K562 (cell line): ENCODE measurements at regions not wholly inside any gene's neighbourhood (a gene's known extent, or its start where the extent isn't known, plus 50 kb on each side); places are given as distances from the start of the nearest gene placed in this dataset.

Experiments
- ATAC-seq: fragments of 200-7000 bp; cut with Tn5 transposase; 3 replicates; pipeline ENCODE4 v1.9.1; 2020; ENCODE audit warnings: moderate library complexity
- BruUV-seq: library from RNA; stranded (reverse); fragments of 400-500 nt; replicated peaks from 2 replicates; lab custom pipeline; 2021; lab: Mats Ljungman, UMichigan
- CTCF ChIA-PET: fragments of 300-600 bp; formaldehyde crosslinking; extraction: SDS; loops from one replicate; lab custom pipeline; 2021; ENCODE audit warnings: low intra/inter-chr PET ratio; lab: Yijun Ruan, JAX
- POLR2A ChIA-PET: fragments of 300-600, 350-650 bp; sonication (Branson Sonifier 250); formaldehyde crosslinking; extraction: SDS; loops from one replicate; lab custom pipeline; 2021; ENCODE audit warnings: antibody characterized with exemption, inconsistent platforms; lab: Yijun Ruan, JAX
- DNase-seq, 4 experiments: peaks; one replicate each; pipeline versions ENCODE4 v3.0.0 to v3.0.0-alpha.2; 2011 to 2018; ENCODE audit warnings: low spot score in 3 of 4, mixed read lengths in 3 of 4; ENCODE audit errors: extremely low read depth in 1 of 4
- FAIRE-seq: peaks from 2 replicates; lab custom pipeline; 2011; peaks lifted over from hg19 to GRCh38; lab: Jason Lieb, UNC
- H2AFZ ChIP-seq: 2 replicates; pipeline ENCODE4 v1.6.0; 2011; ENCODE audit warnings: low read depth, low read length, control low read depth, inconsistent platforms
- H3K27ac ChIP-seq: fragments of 200-600 bp; 3 replicates; pipeline ENCODE4 v1.8.0; 2011; ENCODE audit warnings: low read depth, mild to moderate bottlenecking, control low read depth, inconsistent platforms, low read length, moderate library complexity, mixed read lengths; ENCODE audit errors: extremely low read depth
- H3K27me3 ChIP-seq, 2 experiments: fragments of 300-600 bp in 1 of 2; 2 replicates in 1 of 2; 3 replicates in 1 of 2; pipeline versions ENCODE4 v1.6.0 to v1.8.0; 2011; ENCODE audit warnings: inconsistent platforms in 2 of 2, low read length in 2 of 2, mild to moderate bottlenecking in 1 of 2, mixed read lengths in 1 of 2, moderate library complexity in 1 of 2; ENCODE audit not compliant: control insufficient read depth in 2 of 2, insufficient read depth in 2 of 2
- H3K36me3 ChIP-seq: fragments of 300-600 bp; 3 replicates; pipeline ENCODE4 v1.8.0; 2011; ENCODE audit warnings: mild to moderate bottlenecking, low read length, inconsistent platforms; ENCODE audit not compliant: control insufficient read depth, insufficient read depth
- H3K4me1 ChIP-seq, 2 experiments: fragments of 200-600 bp in 1 of 2; replicated peaks in 1 of 2; 2 replicates in 1 of 2; 3 replicates in 1 of 2; pipeline versions ENCODE4 v1.5.1 to v1.8.0; 2011; ENCODE audit warnings: inconsistent platforms in 2 of 2, low read length in 2 of 2, mild to moderate bottlenecking in 1 of 2, mixed read lengths in 1 of 2, moderate library complexity in 1 of 2; ENCODE audit not compliant: control insufficient read depth in 2 of 2, insufficient read depth in 2 of 2
- H3K4me2 ChIP-seq: 2 replicates; pipeline ENCODE4 v1.6.1; 2011; ENCODE audit warnings: low read length, control low read depth, inconsistent platforms, mixed read lengths; ENCODE audit not compliant: insufficient read depth
- H3K4me3 ChIP-seq: fragments of 200-600 bp; sonication (generic), shearing (Covaris generic); 2 replicates; pipeline ENCODE4 v1.5.1; 2016; ENCODE audit warnings: control low read depth, inconsistent platforms
- H3K79me2 ChIP-seq: fragments of 200-600 bp; 3 replicates; pipeline ENCODE4 v1.8.0; 2011; ENCODE audit warnings: low read length, inconsistent platforms; ENCODE audit not compliant: control insufficient read depth, insufficient read depth
- H3K9ac ChIP-seq, 2 experiments: 2 replicates each; pipeline versions ENCODE4 v1.6.0 to v1.6.1; 2011; ENCODE audit warnings: low read depth in 2 of 2, low read length in 2 of 2, control low read depth in 1 of 2, inconsistent platforms in 1 of 2, mild to moderate bottlenecking in 1 of 2, mixed read lengths in 1 of 2; ENCODE audit not compliant: insufficient read depth in 1 of 2
- H3K9me1 ChIP-seq: one replicate; pipeline ENCODE4 v1.6.0; 2011; ENCODE audit warnings: inconsistent platforms, mild to moderate bottlenecking, low read length, moderate library complexity; ENCODE audit not compliant: control insufficient read depth, insufficient read depth
- H3K9me3 ChIP-seq: replicated peaks from 2 replicates; pipeline ENCODE4 v1.5.1; 2011; ENCODE audit warnings: low read depth, low read length, inconsistent platforms; ENCODE audit not compliant: control insufficient read depth, insufficient read depth
- H4K20me1 ChIP-seq: replicated peaks from 2 replicates; pipeline ENCODE4 v1.6.1; 2011; ENCODE audit warnings: low read length, inconsistent platforms, mixed read lengths; ENCODE audit not compliant: control insufficient read depth, insufficient read depth
- ARID2 ChIP-seq: fragments of 450-650 bp; IDR thresholded peaks from 2 replicates; pipeline ENCODE4 v1.6.1; 2017; ENCODE audit warnings: antibody characterized with exemption, mild to moderate bottlenecking
- BDP1 ChIP-seq: IDR thresholded peaks from 3 replicates; pipeline ENCODE4 v1.6.1; 2011; ENCODE audit not compliant: insufficient read length, insufficient read depth
- CHCHD3 ChIP-seq: fragments of 250-450 bp; sonication (Bioruptor Pico); IDR thresholded peaks from 2 replicates; pipeline ENCODE4 v2.1.2; 2022; ENCODE audit warnings: mild to moderate bottlenecking
- FOS ChIP-seq: IDR thresholded peaks from 3 replicates; pipeline ENCODE4 v1.6.1; 2011; ENCODE audit not compliant: insufficient read length; ENCODE audit errors: extremely low read depth
- MTA2 ChIP-seq: fragments of 450-650 bp; IDR thresholded peaks from 2 replicates; pipeline ENCODE4 v1.6.1; 2016; ENCODE audit warnings: low read depth
- NCOA4 ChIP-seq: fragments of 450-650 bp; IDR thresholded peaks from 2 replicates; pipeline ENCODE4 v1.6.1; 2018; ENCODE audit warnings: mild to moderate bottlenecking; ENCODE audit not compliant: partially characterized antibody
- SFPQ ChIP-seq: fragments of 200-400 bp; formaldehyde crosslinking; IDR thresholded peaks from 2 replicates; pipeline ENCODE4 v1.6.1; 2017; ENCODE audit warnings: mild to moderate bottlenecking, low read depth, low read length, moderate library complexity
- STAT5B ChIP-seq: fragments of 250-450 bp; sonication (Bioruptor Pico); IDR thresholded peaks from 2 replicates; pipeline ENCODE4 v1.8.0; 2021; ENCODE audit warnings: mild to moderate bottlenecking, inconsistent platforms
- TAL1 ChIP-seq: fragments of 450-650 bp; IDR thresholded peaks from 2 replicates; pipeline ENCODE4 v1.6.1; 2016; ENCODE audit warnings: mild to moderate bottlenecking
- TCF15 ChIP-seq: fragments of 250-450 bp; sonication (Bioruptor Pico); IDR thresholded peaks from 2 replicates; pipeline ENCODE4 v1.8.0; 2022; ENCODE audit warnings: moderate library complexity, mild to moderate bottlenecking, inconsistent platforms
- WGBS: fragments of 100-300 bp; shearing (Covaris generic); methylation state at CpG from one replicate; pipeline ENCODE4 v1.1.6; 2016; ENCODE audit warnings: low coverage, mixed read lengths; ENCODE audit not compliant: insufficient coverage; ENCODE audit errors: missing lambda C conversion rate; 5-methylcytosine and 5-hydroxymethylcytosine counted together
- in situ Hi-C: fragments of 300-500 bp; cut with MboI; formaldehyde crosslinking; loops from 4 replicates; pipeline ENCODE4 v1.15.0; 2018; ENCODE audit warnings: inconsistent platforms, mixed read lengths
- intact Hi-C: fragments of 100-400 bp; cut with micrococcal nuclease; formaldehyde crosslinking; loops from 2 replicates; pipeline ENCODE4 v1.14.2; 2022

DNA sequence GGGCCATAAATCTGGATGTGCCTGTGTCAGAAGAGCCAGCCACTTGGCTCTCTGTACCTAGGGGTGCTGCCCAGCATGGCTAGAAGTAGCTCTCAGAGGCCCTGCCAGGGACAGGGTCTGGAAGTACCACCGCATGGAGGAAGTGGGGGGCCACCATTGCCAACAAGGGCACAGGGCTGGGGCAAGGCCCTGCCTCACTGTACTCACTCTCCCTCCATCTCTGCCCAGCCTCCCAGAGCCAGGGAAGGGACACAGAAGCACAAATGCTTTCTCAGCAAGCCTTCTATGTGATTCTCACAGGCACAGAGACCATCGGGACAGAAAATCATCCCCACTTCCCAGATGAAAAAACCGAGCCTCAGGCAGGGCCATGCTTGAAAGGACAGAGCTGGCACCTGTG is 138.1 kb downstream of the C5orf15 start (continued):
- TF ChIP-seq TAL1 = no peak
- TF ChIP-seq TCF15 = no peak
- no peak for TF ChIP-seq CHCHD3 (CRISPR knock-in tag)
- no peak for TF ChIP-seq NCOA4
- TF ChIP-seq SFPQ = no peak

DNA sequence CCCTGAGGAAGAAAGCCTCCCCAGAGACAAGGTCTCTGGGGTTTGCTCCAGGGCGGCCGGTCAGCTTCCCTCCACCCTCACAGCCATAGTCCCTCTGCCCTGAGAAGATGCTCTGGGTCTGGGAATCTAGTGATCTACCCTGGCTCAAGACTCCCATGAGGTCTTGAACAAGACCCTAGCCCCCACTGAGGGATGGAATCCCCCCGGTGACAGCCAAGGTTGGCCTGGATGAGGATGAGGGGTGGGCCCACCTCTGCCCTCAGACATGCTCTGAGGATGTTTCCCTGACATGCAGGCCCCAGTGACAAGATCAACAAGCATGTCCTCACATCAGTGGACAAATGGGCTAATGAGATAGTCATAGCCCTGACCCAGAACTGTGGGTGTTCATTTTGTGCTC is 138.6 kb downstream of the C5orf15 start:
- CTCF ChIA-PET = no interaction called here
- no TSS peak for BruUV-seq
- H3K4me1 ChIP-seq = peaks cover 0 to 3% of the 10 kb centered on the region in 2 experiments; a peak in 2 of 5 replicates

More for the DNA sequence above, 138.6 kb downstream of the C5orf15 start:
- Histone ChIP-seq H3K36me3 (no peaks in the 10 kb centered on the region), H3K9ac (no peak overlapping the region), H2AFZ (no peak overlapping the region), H4K20me1 (no peaks in the 10 kb centered on the region), H3K9me3 (no peaks in the 10 kb centered on the region), H3K79me2 (no peaks in the 10 kb centered on the region), H3K27ac (no peak overlapping the region), H3K4me2 (no peak overlapping the region), H3K27me3 (peaks cover 22 to 63% of the 10 kb centered on the region in 2 experiments; a peak in 4 of 5 replicates), H3K9me1 (no peaks in the 10 kb centered on the region), H3K4me3 (no peak overlapping the region)
- POLR2A ChIA-PET = interaction anchor here (0.8 kb wide), 1 partner anchor 12 kb away, joined by 5 read pairs; no protein-coding TSS in a partner anchor
- intact Hi-C loops = no loop called here
- TF ChIP-seq MTA2 = no peak
- TF ChIP-seq BDP1 = no peak
- TF ChIP-seq ARID2 = no peak
- no peak for TF ChIP-seq FOS
- no peak for TF ChIP-seq STAT5B (CRISPR knock-in tag)
- no peak for FAIRE-seq
- ATAC-seq = no peak
- WGBS = 0% methylated on average over 3 of the region's 3 CpGs
- no peak for DNase-seq
- in situ Hi-C loops = no loop called here
